NAMALWA (cell line): ENCODE measurements at regions not wholly inside any gene's neighbourhood (a gene's known extent, or its start where the extent isn't known, plus 50 kb on each side); places are given as distances from the start of the nearest gene placed in this dataset.

Source experiments
- DNase-seq: peaks from one replicate; pipeline ENCODE4 v3.0.0-alpha.2; 2015; ENCODE audit warnings: low spot score

GRCh38 chr2:239865059-239865639, 160.0 kb downstream of the NDUFA10 start:
- no peak for DNase-seq

GRCh38 chr2:239864247-239865058, 160.7 kb downstream of the NDUFA10 start:
- no peak for DNase-seq

- no peak for DNase-seq
Measured at GRCh38 chr2:239862613-239863012, 162.5 kb downstream of the NDUFA10 start.

GRCh38 chr2:239858179-239858578, 167.0 kb downstream of the NDUFA10 start:
- DNase-seq = no peak

GRCh38 chr2:239857591-239857990, 167.6 kb downstream of the NDUFA10 start:
- no peak for DNase-seq

- no peak for DNase-seq
Measured at GRCh38 chr2:239856620-239857285, 168.4 kb downstream of the NDUFA10 start.

GRCh38 chr2:239855863-239856587, 169.1 kb downstream of the NDUFA10 start:
- no peak for DNase-seq

GRCh38 chr2:239854596-239854995, 170.5 kb downstream of the NDUFA10 start:
- no peak for DNase-seq

- DNase-seq = no peak
Measured at GRCh38 chr2:239853706-239854327, 171.3 kb downstream of the NDUFA10 start.

- no peak for DNase-seq
Measured at GRCh38 chr2:239853121-239853520, 172.0 kb downstream of the NDUFA10 start.

- no peak for DNase-seq
Measured at GRCh38 chr2:239852272-239852671, 172.9 kb downstream of the NDUFA10 start.

GRCh38 chr2:239846789-239847676, 178.1 kb downstream of the NDUFA10 start:
- DNase-seq = no peak

GRCh38 chr2:239845968-239846367, 179.2 kb downstream of the NDUFA10 start:
- DNase-seq = no peak

GRCh38 chr2:239839306-239839705, 185.8 kb downstream of the NDUFA10 start:
- DNase-seq = no peak

GRCh38 chr2:239836021-239836765, 188.9 kb downstream of the NDUFA10 start:
- DNase-seq = no peak

- no peak for DNase-seq
Measured at GRCh38 chr2:239835056-239835455, 190.1 kb downstream of the NDUFA10 start.

- no peak for DNase-seq
Measured at GRCh38 chr2:239834143-239834542, 191.0 kb downstream of the NDUFA10 start.

GRCh38 chr2:239833269-239834109, 191.7 kb downstream of the NDUFA10 start:
- no peak for DNase-seq
